ENCODE measurements at regions not wholly inside any gene's neighbourhood (a gene's known extent, or its start where the extent isn't known, plus 50 kb on each side); places are given as distances from the start of the nearest gene placed in this dataset.
"Not testable (repeated sequence)": the region's sequence is repeated elsewhere in the genome, so short reads cannot be mapped to it uniquely, and the experiment has no call there.

GRCh38 chr6:62998022-62998421, 213.2 kb upstream of the FKBP1C start:
- in situ Hi-C loops (cut with MboI; ENCODE audit: low sequenced_read_pairs, unreplicated experiment): no loop called here
- DNase-seq (ENCODE audit: low spot score): no peak
- TF ChIP-seq CTCF (IDR thresholded peaks at IDR 0.05; ENCODE audit: borderline replicate concordance, control extremely low read depth, extremely low read depth, insufficient read depth, missing control alignments): no peak

- DNase-seq (ENCODE audit: low spot score); in situ Hi-C loops (cut with MboI; ENCODE audit: low sequenced_read_pairs, unreplicated experiment): not testable (repeated sequence)
These were observed 212.0 kb upstream of the FKBP1C start for GRCh38 chr6:62999242-62999641.

GRCh38 chr6:62999796-63000195, 211.5 kb upstream of the FKBP1C start:
- DNase-seq (ENCODE audit: low spot score): no peak
- in situ Hi-C loops (cut with MboI; ENCODE audit: low sequenced_read_pairs, unreplicated experiment): no loop called here
- no peak for TF ChIP-seq CTCF (IDR thresholded peaks at IDR 0.05; ENCODE audit: borderline replicate concordance, control extremely low read depth, extremely low read depth, insufficient read depth, missing control alignments)

- DNase-seq (ENCODE audit: low spot score); in situ Hi-C loops (cut with MboI; ENCODE audit: low sequenced_read_pairs, unreplicated experiment): not testable (repeated sequence)
These were observed 205.3 kb upstream of the FKBP1C start for GRCh38 chr6:63006018-63006417.

GRCh38 chr6:63010962-63011361, 200.3 kb upstream of the FKBP1C start:
- DNase-seq (ENCODE audit: low spot score); in situ Hi-C loops (cut with MboI; ENCODE audit: low sequenced_read_pairs, unreplicated experiment): not testable (repeated sequence)

- DNase-seq (ENCODE audit: low spot score): no peak
- in situ Hi-C loops (cut with MboI; ENCODE audit: low sequenced_read_pairs, unreplicated experiment): no loop called here
- TF ChIP-seq CTCF (IDR thresholded peaks at IDR 0.05; ENCODE audit: borderline replicate concordance, control extremely low read depth, extremely low read depth, insufficient read depth, missing control alignments): no peak
These were observed 197.0 kb upstream of the FKBP1C start for GRCh38 chr6:63014290-63014689.

GRCh38 chr6:63022631-63023030, 188.6 kb upstream of the FKBP1C start:
- no peak for TF ChIP-seq CTCF (IDR thresholded peaks at IDR 0.05; ENCODE audit: borderline replicate concordance, control extremely low read depth, extremely low read depth, insufficient read depth, missing control alignments)
- DNase-seq (ENCODE audit: low spot score): no peak
- in situ Hi-C loops (cut with MboI; ENCODE audit: low sequenced_read_pairs, unreplicated experiment): no loop called here

GRCh38 chr6:63023726-63024125, 187.5 kb upstream of the FKBP1C start:
- in situ Hi-C loops (cut with MboI; ENCODE audit: low sequenced_read_pairs, unreplicated experiment): no loop called here
- no peak for DNase-seq (ENCODE audit: low spot score)
- TF ChIP-seq CTCF (IDR thresholded peaks at IDR 0.05; ENCODE audit: borderline replicate concordance, control extremely low read depth, extremely low read depth, insufficient read depth, missing control alignments): no peak
